Esophagus muscularis mucosa (tissue), 4 donors: ENCODE measurements at regions not wholly inside any gene's neighbourhood (a gene's known extent, or its start where the extent isn't known, plus 50 kb on each side); places are given as distances from the start of the nearest gene placed in this dataset.

Experiments used
- CTCF ChIP-seq, 3 experiments: fragments of 200-600 bp in 2 of 3; fragments of 450-650 bp in 1 of 3; sonication (generic) in 2 of 3; IDR thresholded peaks; one replicate each; pipeline ENCODE4 v1.5.1; 2017 to 2019; ENCODE audit warnings: antibody characterized with exemption in 3 of 3, mild to moderate bottlenecking in 2 of 3, moderate library complexity in 1 of 3
- EP300 ChIP-seq: sonication (generic); formaldehyde crosslinking; IDR thresholded peaks from one replicate; pipeline ENCODE4 v1.6.1; 2017; ENCODE audit warnings: antibody characterized with exemption
- POLR2AphosphoS5 ChIP-seq, 2 donors: sonication (generic); formaldehyde crosslinking; IDR thresholded peaks; one replicate each; pipeline ENCODE4 v1.6.1; 2017; ENCODE audit warnings: antibody characterized with exemption in 2 of 2

GRCh38 chr10:4189281-4189680 lies 404.3 kb upstream of the KLF6 start:
- no peak for TF ChIP-seq CTCF (IDR thresholded peaks at IDR 0.05)
- no peak for TF ChIP-seq POLR2AphosphoS5 (IDR thresholded peaks at IDR 0.05)
- TF ChIP-seq EP300: no peak
